ENCODE measurements at regions not wholly inside any gene's neighbourhood (a gene's known extent, or its start where the extent isn't known, plus 50 kb on each side); places are given as distances from the start of the nearest gene placed in this dataset.

DNA sequence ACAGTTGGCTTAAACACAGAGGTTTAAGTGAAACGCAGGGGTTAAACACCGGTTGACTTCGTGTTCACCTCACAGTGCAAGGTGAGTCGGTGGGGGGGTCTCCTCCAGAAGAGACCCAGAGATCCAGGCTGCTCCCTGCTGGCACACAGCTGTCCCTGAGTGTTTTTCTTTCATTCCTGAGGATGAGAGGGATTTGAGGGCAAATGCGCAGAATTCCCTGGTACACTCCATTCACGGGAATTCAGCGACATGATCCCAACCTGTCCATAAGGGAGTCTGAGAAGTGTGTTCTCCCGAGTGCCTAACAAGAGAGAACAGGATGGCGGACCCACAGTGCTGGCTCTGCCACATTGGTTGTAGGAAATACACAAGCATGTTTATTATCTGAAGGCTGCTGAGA lies 107.2 kb upstream of the ESRRB start:
- Histone ChIP-seq H3K4me3 (replicated peaks in 1 of 4; ENCODE audit: control extremely low read depth in 1 of 4, insufficient read depth in 1 of 4, low read depth in 3 of 4, low read length in 4 of 4) (no peak overlapping the region), H3K9me3 (ENCODE audit: control insufficient read depth, insufficient read depth, low read depth, low read length) (no peaks in the 10 kb centered on the region), H3K9ac (ENCODE audit: insufficient read depth, low read length) (no peak overlapping the region), H3K79me2 (ENCODE audit: control insufficient read depth, insufficient read depth, low read length) (no peaks in the 10 kb centered on the region), H2AFZ (ENCODE audit: low read length) (no peak overlapping the region), H3K27ac (ENCODE audit: insufficient read depth, low read length) (no peak overlapping the region), H3K4me1 (ENCODE audit: control insufficient read depth, extremely low read depth, insufficient read depth, low read length) (no peaks in the 10 kb centered on the region), H3K27me3 (ENCODE audit: control insufficient read depth, insufficient read depth, low read length) (peaks cover 6% of the 10 kb centered on the region), H3K36me3 (ENCODE audit: control insufficient read depth, insufficient read depth, low read length) (no peaks in the 10 kb centered on the region), H4K20me1 (ENCODE audit: control insufficient read depth, extremely low read depth, insufficient read depth, low read length) (no peaks in the 10 kb centered on the region), H3K4me2 (ENCODE audit: extremely low read depth, insufficient read depth, low read length) (no peak overlapping the region)
- DNase-seq (ENCODE audit: low read depth in 2 of 2): no peak
- TF ChIP-seq EZH2 (IDR thresholded peaks at IDR 0.05; ENCODE audit: low read length, missing control alignments): no peak
- TF ChIP-seq, protein P1, sequence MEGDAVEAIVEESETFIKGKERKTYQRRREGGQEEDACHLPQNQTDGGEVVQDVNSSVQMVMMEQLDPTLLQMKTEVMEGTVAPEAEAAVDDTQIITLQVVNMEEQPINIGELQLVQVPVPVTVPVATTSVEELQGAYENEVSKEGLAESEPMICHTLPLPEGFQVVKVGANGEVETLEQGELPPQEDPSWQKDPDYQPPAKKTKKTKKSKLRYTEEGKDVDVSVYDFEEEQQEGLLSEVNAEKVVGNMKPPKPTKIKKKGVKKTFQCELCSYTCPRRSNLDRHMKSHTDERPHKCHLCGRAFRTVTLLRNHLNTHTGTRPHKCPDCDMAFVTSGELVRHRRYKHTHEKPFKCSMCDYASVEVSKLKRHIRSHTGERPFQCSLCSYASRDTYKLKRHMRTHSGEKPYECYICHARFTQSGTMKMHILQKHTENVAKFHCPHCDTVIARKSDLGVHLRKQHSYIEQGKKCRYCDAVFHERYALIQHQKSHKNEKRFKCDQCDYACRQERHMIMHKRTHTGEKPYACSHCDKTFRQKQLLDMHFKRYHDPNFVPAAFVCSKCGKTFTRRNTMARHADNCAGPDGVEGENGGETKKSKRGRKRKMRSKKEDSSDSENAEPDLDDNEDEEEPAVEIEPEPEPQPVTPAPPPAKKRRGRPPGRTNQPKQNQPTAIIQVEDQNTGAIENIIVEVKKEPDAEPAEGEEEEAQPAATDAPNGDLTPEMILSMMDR (conservative IDR thresholded peaks at IDR 0.05 in 1 of 2, IDR thresholded peaks at IDR 0.05 in 1 of 2; ENCODE audit: low read depth in 1 of 2, low read length in 2 of 2): no peak

DNA sequence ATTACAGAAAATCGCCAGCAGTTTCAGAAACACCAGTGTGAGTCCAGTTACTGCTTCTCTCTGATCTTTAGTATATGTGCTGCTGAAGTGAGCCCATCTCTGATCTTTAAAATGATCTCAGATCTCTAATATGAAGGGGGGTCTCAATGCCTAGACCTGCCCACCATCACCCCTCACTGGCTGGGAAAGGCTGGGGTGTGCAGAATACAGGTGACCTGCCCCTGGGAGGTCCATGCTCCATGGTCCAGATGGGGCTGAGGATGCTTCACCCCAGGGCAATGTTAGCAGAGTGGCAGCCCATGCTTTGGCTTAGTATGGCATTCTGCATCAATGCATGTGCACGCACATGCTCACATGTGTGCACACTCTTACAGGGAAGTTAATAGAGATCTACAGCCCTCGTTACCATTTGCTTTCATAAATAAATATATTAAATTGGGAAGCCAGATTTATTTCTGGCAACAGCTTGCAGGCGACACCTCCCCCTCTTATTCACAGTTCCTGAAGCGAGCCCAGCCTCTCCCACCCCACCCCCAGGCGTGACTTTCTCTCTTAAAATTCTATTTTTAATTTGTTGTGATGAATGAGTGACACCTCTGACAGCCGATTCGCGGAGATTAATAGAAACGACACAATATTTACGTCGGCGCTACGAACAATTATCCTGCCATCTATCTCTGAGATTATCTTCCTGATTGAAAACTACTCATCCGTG lies 104.7 kb upstream of the ESRRB start:
- H3K36me3 ChIP-seq (ENCODE audit: control insufficient read depth, insufficient read depth, low read length): no peaks in the 10 kb centered on the region
- TF ChIP-seq, protein P1 (conservative IDR thresholded peaks at IDR 0.05 in 1 of 2, IDR thresholded peaks at IDR 0.05 in 1 of 2; ENCODE audit: low read depth in 1 of 2, low read length in 2 of 2): no peak
- no peak for TF ChIP-seq EZH2 (IDR thresholded peaks at IDR 0.05; ENCODE audit: low read length, missing control alignments)
- no peak for DNase-seq (ENCODE audit: low read depth in 2 of 2)
- no peak overlapping the region for H3K27ac ChIP-seq (ENCODE audit: insufficient read depth, low read length)
- H3K79me2 ChIP-seq (ENCODE audit: control insufficient read depth, insufficient read depth, low read length): no peaks in the 10 kb centered on the region
- peaks cover 6% of the 10 kb centered on the region for H3K27me3 ChIP-seq (ENCODE audit: control insufficient read depth, insufficient read depth, low read length)
- no peak overlapping the region for H2AFZ ChIP-seq (ENCODE audit: low read length)
- no peaks in the 10 kb centered on the region for H4K20me1 ChIP-seq (ENCODE audit: control insufficient read depth, extremely low read depth, insufficient read depth, low read length)
- H3K4me2 ChIP-seq (ENCODE audit: extremely low read depth, insufficient read depth, low read length): no peak overlapping the region
- no peaks in the 10 kb centered on the region for H3K4me1 ChIP-seq (ENCODE audit: control insufficient read depth, extremely low read depth, insufficient read depth, low read length)
- H3K9ac ChIP-seq (ENCODE audit: insufficient read depth, low read length): no peak overlapping the region
- H3K4me3 ChIP-seq (replicated peaks in 1 of 4; ENCODE audit: control extremely low read depth in 1 of 4, insufficient read depth in 1 of 4, low read depth in 3 of 4, low read length in 4 of 4): no peak overlapping the region
- H3K9me3 ChIP-seq (ENCODE audit: control insufficient read depth, insufficient read depth, low read depth, low read length): no peaks in the 10 kb centered on the region

DNA sequence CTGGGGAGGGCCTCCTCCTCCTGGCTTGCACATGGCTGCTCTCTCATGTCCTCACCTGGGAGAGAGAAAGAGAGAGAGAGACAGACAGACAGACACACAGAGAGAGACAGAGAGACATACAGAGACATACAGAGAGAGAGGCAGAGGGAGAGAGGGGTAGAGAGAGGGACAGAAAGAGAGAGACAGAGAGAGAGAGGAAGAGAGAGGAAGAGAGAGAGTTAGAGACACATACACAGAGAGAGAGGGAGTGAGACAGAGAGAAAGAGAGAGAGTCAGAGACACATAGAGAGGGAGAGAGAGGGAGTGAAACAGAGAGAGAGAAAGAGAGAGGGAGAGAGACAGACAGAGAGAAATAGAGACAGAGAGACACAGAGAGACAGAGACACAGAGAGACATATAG lies 103.6 kb upstream of the ESRRB start:
- Histone ChIP-seq H3K4me2 (ENCODE audit: extremely low read depth, insufficient read depth, low read length) (no peak overlapping the region), H3K79me2 (ENCODE audit: control insufficient read depth, insufficient read depth, low read length) (no peaks in the 10 kb centered on the region), H3K27ac (ENCODE audit: insufficient read depth, low read length) (no peak overlapping the region), H2AFZ (ENCODE audit: low read length) (no peak overlapping the region), H3K4me3 (replicated peaks in 1 of 4; ENCODE audit: control extremely low read depth in 1 of 4, insufficient read depth in 1 of 4, low read depth in 3 of 4, low read length in 4 of 4) (no peak overlapping the region), H3K36me3 (ENCODE audit: control insufficient read depth, insufficient read depth, low read length) (no peaks in the 10 kb centered on the region), H3K9me3 (ENCODE audit: control insufficient read depth, insufficient read depth, low read depth, low read length) (no peaks in the 10 kb centered on the region), H3K27me3 (ENCODE audit: control insufficient read depth, insufficient read depth, low read length) (peaks cover 6% of the 10 kb centered on the region), H3K4me1 (ENCODE audit: control insufficient read depth, extremely low read depth, insufficient read depth, low read length) (no peaks in the 10 kb centered on the region), H4K20me1 (ENCODE audit: control insufficient read depth, extremely low read depth, insufficient read depth, low read length) (no peaks in the 10 kb centered on the region), H3K9ac (ENCODE audit: insufficient read depth, low read length) (no peak overlapping the region)
- DNase-seq (ENCODE audit: low read depth in 2 of 2): no peak
- no peak for TF ChIP-seq EZH2 (IDR thresholded peaks at IDR 0.05; ENCODE audit: low read length, missing control alignments)
- TF ChIP-seq, protein P1 (conservative IDR thresholded peaks at IDR 0.05 in 1 of 2, IDR thresholded peaks at IDR 0.05 in 1 of 2; ENCODE audit: low read depth in 1 of 2, low read length in 2 of 2): no peak
